ENCODE measurements at regions not wholly inside any gene's neighbourhood (a gene's known extent, or its start where the extent isn't known, plus 50 kb on each side); places are given as distances from the start of the nearest gene placed in this dataset.

DNA sequence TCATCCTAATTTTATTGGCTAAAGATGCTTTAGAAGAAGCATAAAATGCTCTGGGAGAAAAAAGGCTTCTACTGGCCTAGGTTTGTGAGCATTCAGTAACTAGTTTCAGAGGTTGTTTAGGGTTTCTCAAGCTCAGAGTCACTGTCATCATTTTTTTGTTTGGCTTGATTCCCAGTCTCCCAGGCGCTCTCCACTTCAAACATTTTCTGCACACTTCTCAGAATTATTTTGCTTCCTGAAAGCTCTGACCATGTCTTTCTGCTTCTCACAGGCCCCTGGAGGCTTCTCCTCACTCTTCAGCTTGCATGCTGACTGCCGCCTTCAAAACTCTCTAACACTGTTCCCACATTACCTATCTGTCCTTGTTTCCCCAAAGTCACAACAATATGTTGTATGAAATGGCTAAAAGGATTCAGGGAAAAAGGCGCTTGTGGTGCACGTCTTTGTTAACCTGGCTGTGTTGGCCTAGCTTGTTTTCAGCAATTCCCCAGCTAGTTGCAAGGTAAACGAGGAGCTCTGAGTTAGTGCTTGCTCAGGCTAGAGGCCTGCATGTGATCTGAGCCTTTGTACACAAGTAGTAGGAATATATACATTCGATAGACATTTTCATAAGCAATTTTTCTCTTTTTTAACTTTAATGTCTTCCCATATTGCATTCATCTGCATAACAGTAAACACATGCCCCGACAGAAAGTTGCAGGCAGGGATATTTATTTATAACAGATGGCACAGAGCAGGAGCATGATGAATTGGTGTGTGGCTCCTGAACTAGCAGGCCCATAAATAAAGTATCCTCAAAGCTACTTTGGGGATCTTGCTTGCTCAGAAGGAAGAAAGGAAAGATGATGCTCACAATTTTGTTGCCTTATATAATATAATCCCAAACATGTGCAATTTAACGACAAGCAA is 129.2 kb upstream of the DPH6 start:
- TF ChIP-seq ZNF207 (IDR thresholded peaks at IDR 0.05; ENCODE audit: borderline replicate concordance), result no peak
- TF ChIP-seq, protein P1, sequence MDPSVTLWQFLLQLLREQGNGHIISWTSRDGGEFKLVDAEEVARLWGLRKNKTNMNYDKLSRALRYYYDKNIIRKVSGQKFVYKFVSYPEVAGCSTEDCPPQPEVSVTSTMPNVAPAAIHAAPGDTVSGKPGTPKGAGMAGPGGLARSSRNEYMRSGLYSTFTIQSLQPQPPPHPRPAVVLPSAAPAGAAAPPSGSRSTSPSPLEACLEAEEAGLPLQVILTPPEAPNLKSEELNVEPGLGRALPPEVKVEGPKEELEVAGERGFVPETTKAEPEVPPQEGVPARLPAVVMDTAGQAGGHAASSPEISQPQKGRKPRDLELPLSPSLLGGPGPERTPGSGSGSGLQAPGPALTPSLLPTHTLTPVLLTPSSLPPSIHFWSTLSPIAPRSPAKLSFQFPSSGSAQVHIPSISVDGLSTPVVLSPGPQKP (IDR thresholded peaks at IDR 0.05; ENCODE audit: low read depth, low read length), result no peak
- TF ChIP-seq SUZ12 (IDR thresholded peaks at IDR 0.05; ENCODE audit: unreplicated experiment), result no peak

Data from GM12878 (cell line).